ENCODE measurements at regions not wholly inside any gene's neighbourhood (a gene's known extent, or its start where the extent isn't known, plus 50 kb on each side); places are given as distances from the start of the nearest gene placed in this dataset.

DNA sequence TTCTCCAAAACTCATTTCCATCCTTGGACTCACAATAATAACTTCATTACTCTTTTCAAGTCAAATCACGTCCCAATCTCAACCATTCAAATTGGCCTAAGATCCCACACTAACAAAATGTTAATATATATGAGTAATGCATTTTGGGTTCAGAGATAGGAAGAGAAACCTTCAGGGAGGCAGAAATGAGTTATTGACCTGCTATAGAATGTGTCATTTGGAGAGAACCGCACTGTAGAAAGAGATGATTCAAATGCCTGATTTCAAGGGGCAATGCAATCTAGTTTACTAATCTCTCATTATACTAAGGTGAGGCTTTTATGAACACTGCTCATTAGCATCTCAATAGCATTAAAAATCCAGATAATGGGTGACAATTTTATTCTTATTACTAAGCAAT, 1595.0 kb upstream of the GOT2 start:
- DNase-seq: no peak

DNA sequence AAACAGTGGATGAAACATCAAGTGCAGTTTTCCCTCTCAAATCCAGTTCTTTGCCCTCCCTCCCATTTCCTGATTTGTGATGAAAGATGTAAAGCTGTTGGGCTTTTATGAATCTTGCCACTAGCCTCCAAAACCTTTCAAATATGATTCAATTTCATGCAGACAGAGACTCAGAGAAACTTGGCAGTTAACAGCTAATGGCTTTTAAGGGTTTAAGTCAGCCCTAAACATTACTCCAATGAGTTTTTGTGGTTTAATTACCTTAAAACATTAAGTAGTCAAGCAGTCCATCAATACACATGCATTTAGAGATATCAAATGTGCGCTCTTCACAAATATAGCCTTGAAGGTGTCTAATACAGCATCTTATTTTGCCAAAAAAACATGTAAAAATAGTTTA, 1594.0 kb upstream of the GOT2 start:
- no peak for DNase-seq

DNA sequence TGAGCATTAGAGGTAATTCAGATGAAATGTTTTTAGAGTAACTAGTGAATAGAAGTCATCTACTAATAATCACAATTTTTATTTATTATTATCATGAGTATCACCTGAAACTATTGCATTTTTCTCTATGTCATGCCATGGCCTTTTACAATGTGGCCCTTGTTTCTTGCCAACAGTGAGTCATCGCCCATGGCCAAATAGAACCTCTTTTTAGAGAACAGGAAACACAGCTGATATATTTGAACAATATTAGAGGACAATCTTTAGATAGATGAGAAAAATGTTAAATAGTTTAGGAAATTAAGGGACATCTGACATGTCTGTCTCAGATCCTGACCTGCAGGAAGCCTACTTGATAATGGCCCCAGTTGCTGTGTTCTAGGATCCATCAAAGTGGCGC, 1584.4 kb upstream of the GOT2 start:
- DNase-seq: no peak

DNA sequence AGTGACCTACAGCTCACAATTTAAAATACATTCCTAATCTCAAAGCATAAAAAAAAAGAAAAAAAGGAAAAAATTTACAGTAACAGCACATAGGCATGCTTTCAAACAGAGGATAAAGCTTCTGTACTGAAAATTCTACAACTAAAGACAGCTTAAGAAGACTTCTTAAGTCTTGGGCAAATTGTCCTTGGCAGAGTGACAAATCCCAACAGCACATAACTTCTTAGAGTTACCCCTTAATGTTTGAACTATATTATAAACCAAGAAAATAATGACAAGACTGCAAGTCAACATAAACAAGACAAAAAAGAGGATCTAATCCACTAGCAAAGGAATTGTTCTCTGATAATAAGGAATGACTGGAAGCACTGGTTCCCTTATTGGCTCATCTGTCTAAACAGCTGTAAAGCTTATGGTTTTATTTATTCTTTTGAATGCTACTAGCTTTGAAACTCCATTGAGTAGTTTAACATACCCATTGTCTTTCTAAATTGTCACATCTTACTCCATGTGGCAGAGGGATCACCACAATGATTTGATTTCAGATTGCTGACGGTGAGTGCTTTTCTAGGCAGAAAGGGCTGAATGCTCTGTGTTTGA, 1576.8 kb upstream of the GOT2 start:
- DNase-seq: no peak

DNA sequence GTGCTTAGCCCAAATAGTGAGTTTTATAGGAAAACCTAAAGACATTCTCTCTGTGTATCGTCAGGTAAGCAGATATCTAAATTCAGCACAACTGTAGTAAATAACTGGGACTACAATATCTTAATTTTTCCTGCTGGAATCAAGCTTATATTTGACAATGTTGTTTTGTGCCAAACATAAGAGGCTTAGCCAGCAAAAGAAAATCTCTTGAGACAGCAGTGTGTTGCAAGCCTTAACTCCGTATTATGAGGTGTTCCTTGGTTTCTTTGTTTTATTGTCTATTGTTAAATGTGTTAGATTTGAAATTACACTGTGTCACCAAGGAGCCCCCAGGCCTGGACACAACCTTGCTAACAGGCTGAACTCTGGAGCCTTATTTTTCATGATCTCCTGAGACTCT, 1570.6 kb upstream of the GOT2 start:
- DNase-seq: no peak

DNA sequence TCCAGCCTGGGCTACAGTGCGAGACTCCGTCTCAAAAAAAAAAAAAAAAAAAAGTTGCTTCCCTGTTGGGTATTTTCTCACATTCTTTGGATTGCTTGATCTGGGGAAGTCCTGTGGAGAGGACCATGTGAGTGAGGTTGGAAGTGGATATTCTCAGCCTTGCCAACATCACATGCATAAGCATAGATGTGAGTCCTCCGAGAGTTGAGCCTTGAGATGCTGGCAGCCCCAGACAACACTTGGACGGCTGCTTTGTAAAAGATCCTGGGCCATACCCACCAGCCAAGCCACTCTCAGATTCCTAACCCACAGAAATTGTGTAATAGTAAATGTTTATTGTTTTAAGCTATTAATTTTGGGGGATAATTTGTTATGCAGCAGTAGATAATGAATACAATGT, 1570.0 kb upstream of the GOT2 start:
- DNase-seq: no peak

DNA sequence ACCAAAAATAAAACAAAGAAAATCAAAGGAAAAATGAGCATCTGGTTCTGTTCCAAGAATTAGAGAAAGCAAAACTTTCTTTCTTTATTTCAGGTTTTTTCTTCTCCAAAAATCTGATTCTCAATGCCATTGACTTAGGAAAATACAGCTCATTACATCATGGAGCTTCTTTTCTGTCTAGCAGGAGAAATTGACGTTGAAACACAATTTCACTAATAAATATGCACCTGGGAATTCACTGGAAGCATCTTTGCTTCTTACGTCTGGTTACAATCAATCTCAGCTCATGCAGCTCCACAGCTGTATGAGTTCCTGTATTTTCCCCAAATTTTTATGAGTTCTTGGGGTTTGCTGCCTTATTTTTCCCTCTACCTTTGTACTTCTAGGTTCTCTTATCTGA, 1568.6 kb upstream of the GOT2 start:
- no peak for DNase-seq

GRCh38 chr16:60302261-60302660, 1568.1 kb upstream of the GOT2 start:
- DNase-seq: no peak

GRCh38 chr16:60299241-60299776, 1565.2 kb upstream of the GOT2 start:
- no peak for DNase-seq

GRCh38 chr16:60295451-60295850, 1561.3 kb upstream of the GOT2 start:
- no peak for DNase-seq

GRCh38 chr16:60285794-60286193, 1551.7 kb upstream of the GOT2 start:
- no peak for DNase-seq

DNA sequence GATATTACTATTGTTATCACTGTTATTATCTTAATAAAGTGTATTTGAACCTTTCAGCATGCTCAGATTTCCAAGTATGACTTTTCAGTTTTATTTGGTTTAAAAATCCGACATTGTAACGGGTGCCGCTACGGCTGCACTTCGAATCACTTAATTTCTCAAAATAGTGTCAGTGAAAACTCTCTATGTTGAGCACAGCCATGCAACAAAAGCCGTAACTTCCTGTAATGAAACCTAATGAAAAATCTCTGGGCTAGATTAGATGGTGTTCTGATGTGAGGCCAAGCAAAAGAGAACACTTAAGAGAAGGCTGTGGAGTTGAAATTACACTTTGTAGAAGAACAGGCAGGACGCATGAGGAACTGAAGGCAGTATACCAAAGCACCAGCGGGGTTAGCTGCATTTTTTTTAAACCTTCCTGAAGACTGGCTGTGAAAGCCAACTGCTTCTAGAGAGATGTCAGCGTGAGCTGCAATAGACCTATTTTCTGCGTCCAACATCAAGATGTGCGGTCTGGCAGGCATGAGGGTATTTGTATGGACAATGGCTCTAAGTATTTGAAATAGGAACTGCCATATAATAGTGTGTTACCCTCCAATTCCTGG, 1545.0 kb upstream of the GOT2 start:
- no peak for DNase-seq

DNA sequence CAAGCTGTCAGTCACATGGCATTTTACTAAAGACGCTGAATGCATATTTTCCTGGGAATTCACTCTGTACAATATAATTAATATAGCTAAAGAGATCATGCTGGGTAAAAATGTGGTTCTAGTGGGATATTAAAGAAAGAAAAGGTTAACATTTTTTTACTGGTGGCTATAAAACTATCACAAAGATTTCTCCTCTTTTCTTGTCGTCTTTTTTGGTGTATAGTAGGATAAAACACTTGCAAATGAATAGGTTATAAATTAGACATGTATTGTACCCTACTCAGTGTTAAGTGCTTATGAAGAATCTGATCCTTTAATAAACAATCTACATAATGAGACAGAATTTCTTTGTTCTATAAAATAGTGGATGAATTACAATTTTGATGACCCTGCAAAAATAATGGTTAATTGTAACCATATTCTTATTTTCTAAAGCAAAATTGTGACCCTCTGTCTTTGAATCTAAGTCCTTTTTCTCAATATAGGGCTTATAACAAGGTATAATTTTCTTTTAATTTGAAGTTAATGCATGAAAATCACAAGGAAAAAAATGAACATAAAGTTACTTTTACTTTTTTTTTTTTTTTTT, 1540.4 kb upstream of the GOT2 start:
- DNase-seq: no peak

DNA sequence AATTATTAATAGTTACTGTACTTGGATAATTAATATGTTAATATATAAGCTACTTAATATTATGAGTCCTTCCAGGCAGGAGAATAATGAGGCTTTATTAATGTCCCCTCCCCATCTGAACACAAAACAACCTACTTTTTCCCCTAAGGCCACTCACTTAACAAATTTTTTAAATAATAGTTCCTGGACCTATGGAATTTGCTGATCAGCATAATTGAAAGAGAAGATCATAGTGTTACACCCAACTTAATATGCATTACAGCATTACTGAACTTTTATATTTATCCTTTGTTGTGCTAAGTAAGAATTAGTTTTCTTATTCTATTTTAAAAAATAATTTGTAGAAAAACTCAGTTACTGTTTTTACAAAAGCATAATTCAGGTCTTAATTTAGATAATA, 1537.7 kb upstream of the GOT2 start:
- DNase-seq: no peak

DNA sequence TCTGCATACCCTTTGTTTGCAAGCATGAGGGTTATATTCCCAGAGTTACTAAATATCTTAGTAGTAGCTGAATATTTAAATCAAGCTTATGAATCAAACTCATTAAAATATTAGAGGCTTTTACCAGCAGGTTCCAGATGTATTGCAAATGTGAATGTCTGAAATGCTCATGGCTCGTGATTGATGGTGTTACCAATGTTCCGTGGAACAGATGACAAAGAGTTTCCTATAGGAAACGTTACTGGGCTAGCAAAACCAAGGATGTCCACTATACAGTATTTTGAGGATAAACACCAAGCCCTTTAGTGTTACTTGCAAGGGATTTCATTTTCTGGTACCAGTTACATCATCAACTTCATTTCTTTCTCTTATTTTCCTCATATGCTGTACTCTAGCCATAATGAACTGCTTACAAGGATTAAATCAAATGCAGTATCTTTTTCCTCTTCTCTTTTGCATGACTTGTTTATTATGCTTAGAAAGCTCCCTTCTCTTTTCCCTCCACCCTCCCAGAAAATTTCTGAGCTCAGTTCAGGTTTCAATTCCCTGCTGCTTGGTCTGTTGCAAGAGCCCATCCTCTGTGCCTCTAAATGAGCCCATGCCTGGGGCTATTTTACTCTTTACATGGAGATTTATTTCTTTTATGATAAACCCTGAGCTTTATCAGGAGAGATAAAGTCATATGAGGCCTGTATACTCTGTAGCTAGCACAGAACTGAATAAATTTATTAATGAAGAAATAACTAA, 1537.1 kb upstream of the GOT2 start:
- no peak for DNase-seq

DNA sequence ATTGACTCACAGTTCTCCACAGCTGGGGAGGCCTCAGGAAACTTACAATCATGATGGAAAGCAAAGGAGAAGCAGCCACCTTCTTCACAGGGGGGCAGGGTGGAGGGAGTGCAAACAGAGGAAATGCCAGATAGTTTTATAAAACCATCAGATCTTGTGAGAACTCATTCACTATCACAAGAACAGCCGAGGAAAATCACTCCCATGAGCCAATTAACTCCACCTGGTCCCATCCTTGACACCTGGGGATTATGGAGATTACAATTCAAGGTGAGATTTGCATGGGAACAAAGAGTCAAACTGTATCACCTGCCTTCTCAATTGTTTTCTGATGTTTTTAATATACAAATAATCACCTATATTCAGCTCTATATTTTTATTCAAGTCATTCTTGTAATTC, 1527.3 kb upstream of the GOT2 start:
- DNase-seq: no peak

DNA sequence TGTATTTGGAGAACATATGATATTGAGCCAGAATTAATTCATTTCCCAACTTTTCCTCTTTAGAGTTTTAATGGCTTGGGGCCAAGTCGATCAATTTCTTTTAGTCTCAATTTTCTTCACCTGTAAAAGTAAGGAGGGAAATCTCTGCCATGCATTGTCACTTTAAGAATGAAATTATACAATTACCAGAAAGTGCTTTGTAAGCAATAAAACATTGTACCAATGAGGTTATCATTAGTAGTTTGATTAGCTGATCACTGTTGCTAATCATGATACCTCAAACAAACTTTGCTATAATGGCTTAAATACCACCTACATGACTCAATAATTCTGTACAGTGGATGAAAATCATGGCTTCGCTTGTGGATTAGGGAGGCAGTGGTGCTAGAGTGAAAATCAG, 1525.8 kb upstream of the GOT2 start:
- no peak for DNase-seq

DNA sequence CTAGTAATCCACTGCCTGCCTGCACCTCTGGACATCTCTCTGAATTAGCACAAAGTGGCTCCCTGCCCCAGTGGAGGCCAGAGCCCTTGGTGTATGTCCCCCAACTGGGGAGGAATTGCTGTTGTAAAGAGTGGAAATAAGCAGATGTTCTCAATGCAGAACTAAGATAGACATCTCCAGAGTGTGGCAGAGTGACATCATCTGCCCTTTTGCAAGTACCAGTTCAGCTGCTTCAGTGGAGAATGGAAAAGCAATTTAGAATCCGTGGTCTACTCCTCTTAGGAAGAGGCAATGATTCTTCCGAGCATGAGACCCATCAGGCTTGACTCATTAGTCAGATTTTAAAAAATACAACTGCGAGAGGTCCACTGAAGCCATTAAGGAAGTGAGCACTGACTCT, 1512.0 kb upstream of the GOT2 start:
- DNase-seq: no peak

GRCh38 chr16:60241671-60242070, 1507.6 kb upstream of the GOT2 start:
- DNase-seq: no peak

GRCh38 chr16:60230666-60231065, 1496.5 kb upstream of the GOT2 start:
- DNase-seq: no peak

DNA sequence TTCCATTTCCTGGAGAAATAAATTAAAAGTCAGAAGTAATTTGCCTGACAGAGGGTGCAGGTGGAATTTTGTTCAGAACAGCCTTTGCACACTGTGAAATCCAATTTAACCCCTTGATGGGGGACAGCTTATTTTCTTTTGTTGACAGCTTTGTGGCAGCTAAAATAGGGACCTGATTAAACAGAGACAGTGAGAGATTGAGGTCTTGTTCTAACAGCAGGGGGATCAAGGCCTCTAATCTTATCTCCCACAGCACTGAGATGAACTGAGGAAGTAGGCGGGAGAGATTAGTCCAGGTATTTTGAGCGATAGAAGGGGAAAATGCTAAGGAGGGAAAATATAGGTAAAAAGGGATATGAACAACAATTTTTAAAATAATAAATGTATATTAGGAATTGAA, 1491.4 kb upstream of the GOT2 start:
- no peak for DNase-seq

DNA sequence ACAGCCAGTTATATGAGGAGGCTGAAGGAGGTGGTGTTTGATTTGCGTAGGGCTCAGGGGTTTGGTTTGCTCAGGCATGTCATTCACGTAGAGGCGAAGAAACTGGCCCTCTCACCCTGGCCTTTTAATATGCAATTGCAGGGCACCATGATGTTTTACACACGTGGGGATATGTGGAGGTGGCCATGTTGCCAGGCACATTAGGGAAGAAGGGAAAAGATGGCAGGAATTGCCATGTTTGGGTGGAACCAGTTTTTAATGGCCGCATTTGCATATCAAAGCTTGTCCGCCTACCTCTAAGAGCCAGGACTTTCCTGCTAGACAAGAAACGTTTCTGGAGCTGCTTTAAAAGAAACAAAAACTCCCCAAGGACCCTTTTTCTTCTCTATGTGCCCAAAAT, 1483.7 kb upstream of the GOT2 start:
- DNase-seq: no peak

GRCh38 chr16:60214311-60214710, 1480.2 kb upstream of the GOT2 start:
- DNase-seq: no peak

DNA sequence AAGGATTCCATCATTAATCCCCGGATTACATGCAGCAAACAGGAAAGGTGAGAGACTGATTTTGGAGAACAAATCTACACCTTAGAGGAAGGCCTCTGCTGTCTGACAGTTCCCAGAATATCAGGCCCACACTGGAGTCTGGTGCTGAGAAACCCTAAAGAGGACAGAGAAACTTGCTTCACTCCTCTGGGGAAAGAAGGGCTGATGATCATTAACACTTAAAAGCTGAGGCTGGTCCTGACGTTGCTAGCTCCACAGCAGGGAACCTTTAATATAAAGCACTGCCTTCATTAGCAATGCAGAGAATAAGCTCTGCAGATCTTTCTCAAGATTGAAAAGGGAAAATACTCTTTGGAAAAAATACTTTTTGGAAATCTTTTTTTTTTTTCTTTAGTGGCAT, 1472.4 kb upstream of the GOT2 start:
- DNase-seq: no peak

Data from NCI-H446 treated with DMSO at 0.1 percent for 48 hours (cell line).